ENCODE measurements at regions not wholly inside any gene's neighbourhood (a gene's known extent, or its start where the extent isn't known, plus 50 kb on each side); places are given as distances from the start of the nearest gene placed in this dataset.

DNA sequence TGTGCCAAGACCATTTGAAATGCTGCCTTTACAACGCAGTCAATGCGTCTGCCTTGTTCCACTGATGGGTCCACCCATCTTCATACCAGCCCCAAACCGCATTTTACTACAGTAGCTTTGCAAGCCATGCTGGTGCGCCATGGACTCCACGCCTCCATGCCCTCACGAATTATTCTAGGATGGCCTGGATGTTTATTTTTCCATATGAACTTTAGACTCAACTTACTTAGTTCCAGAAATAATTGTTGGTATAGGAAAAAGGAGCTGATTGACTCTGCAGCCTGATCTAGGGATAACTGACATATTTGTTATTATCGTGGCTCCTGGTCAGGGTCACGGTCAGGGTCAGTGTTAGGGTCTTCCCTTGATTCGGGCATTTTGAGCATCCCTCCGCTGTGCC, 70.0 kb upstream of the ZNF469 start:
- no peak for TF ChIP-seq ZFX (IDR thresholded peaks at IDR 0.05)
- TF ChIP-seq, protein P1, sequence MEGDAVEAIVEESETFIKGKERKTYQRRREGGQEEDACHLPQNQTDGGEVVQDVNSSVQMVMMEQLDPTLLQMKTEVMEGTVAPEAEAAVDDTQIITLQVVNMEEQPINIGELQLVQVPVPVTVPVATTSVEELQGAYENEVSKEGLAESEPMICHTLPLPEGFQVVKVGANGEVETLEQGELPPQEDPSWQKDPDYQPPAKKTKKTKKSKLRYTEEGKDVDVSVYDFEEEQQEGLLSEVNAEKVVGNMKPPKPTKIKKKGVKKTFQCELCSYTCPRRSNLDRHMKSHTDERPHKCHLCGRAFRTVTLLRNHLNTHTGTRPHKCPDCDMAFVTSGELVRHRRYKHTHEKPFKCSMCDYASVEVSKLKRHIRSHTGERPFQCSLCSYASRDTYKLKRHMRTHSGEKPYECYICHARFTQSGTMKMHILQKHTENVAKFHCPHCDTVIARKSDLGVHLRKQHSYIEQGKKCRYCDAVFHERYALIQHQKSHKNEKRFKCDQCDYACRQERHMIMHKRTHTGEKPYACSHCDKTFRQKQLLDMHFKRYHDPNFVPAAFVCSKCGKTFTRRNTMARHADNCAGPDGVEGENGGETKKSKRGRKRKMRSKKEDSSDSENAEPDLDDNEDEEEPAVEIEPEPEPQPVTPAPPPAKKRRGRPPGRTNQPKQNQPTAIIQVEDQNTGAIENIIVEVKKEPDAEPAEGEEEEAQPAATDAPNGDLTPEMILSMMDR (conservative IDR thresholded peaks at IDR 0.05): no peak
- no peak overlapping the region for H3K27ac ChIP-seq

DNA sequence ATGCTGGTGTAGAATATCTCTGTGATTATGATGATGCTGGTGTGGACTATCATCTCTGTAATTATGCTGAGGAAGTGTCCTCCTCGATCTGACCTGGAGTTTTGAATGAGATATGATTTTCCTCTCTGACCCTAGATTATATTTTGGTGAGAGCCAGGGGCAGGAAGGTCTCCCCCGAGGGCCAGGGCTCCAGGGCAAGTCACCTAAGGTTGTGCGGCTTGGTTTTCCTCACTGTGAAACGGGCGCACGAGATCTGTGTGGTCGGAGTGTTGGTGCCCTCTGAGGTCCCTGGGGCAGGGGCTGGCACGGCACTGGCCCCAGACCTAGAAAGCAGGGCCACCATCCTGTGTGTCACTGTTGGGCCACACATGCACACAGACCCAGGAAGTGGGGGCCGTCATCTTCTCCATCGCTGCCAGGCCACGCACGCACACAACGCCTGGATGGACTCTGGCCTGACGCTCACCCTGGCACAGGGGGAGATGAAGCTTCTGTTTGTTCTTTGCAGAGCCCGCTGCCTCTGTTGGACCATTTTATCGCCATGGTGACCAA, 67.7 kb upstream of the ZNF469 start:
- TF ChIP-seq ZFX (IDR thresholded peaks at IDR 0.05): no peak
- TF ChIP-seq, protein P1 (conservative IDR thresholded peaks at IDR 0.05): no peak
- H3K27ac ChIP-seq: no peak overlapping the region

DNA sequence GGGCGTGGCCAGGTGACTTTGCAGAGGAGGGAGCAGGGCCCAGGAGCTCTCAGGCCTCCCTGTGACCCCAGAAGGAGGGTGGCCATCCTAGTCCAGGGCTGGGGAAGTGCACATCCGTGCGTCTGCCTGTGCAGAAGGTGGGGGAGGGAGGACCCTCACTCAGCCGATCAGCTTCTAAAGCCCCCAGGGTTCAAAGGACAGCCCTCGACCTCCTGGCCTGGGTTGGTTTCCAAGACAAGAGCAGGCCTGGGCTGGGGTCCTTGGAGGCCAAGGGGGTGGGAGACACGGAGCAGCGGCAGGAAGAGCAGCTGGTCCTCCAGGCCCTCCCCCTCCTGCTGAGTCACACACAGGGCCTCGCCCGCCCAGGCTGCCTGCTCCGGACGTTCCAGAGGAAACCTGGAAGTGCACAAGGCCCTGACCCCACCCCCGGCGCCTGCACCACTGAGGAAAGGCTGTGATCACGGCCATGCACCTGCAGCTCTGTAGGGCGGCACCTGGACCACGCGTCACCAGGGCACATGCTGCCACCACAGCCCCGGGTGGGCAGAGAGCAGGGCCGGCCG, 67.1 kb upstream of the ZNF469 start:
- TF ChIP-seq, protein P1 (conservative IDR thresholded peaks at IDR 0.05): no peak
- TF ChIP-seq ZFX (IDR thresholded peaks at IDR 0.05): no peak
- H3K27ac ChIP-seq: no peak overlapping the region

DNA sequence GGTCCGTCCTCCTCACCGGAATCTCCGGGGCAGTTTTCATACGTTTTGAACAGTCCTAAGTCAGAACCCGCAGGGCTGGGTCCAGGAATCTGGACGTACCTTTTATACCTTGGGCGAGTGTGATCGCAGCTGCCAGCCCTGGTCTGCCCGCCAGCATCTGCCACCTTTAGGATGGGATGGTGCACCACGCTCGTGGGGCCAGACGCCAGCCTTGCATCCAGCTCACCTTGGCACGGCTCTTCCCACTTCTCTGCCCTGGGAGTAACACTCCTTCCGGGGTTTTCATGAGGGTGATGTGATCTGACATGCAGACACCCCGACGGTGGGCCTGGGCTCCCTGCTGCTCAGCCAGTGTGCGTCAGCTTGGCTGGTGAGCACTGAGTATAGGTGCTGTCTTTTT, 66.6 kb upstream of the ZNF469 start:
- no peak for TF ChIP-seq ZFX (IDR thresholded peaks at IDR 0.05)
- TF ChIP-seq, protein P1 (conservative IDR thresholded peaks at IDR 0.05): no peak
- H3K27ac ChIP-seq: no peak overlapping the region

DNA sequence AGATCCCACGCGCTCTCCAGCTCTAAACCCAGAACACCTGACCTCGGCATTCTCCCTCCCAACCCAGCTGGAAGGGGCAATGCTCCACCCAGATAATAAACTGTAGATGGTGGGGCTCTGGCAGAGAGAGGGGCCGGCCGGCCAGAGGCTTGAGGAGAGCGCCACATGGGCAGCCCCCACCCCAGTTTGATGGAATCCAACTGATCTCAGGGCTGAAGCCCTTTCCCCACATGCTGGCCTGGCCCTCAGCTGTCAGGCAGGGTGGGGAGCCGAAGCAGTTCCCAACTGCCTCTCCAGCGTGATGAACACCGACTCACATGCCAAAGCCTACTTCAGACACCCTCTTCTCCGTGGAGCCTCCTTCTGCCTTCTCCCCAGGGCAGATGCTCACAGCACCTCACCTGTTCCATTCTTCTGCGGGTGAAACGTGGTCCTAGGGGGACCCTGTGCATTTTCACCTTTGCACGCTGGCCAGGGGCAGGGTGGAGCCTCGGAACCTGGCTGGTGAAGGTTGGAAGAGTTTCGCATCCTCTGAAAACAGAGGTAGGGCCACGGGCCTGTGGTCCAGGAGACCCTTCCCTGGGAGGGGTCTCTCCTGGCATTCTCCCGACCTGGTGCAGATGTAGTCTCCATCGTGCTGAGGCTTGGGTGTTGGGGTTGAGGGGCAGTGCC, 65.7 kb upstream of the ZNF469 start:
- no peak for TF ChIP-seq ZFX (IDR thresholded peaks at IDR 0.05)
- TF ChIP-seq, protein P1 (conservative IDR thresholded peaks at IDR 0.05): no peak
- no peak overlapping the region for H3K27ac ChIP-seq

DNA sequence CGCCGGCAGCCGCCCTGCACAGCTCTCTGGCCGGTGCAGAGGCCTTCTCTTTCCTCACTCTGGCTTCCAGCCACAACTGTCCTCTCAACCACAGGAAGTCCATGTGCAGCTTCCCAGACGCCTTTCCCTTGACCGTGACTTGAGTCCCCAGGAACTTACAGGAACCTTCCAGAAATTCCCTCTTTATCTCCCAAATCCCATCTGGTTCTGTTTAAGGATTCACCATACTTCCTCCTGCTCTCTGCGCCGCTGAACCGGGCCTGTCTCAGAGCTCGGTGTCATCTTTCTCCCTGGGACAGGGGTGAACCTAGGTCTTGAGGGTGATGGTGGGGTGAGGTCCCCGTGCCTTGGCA, 65.2 kb upstream of the ZNF469 start:
- no peak overlapping the region for H3K27ac ChIP-seq
- TF ChIP-seq, protein P1 (conservative IDR thresholded peaks at IDR 0.05): no peak
- no peak for TF ChIP-seq ZFX (IDR thresholded peaks at IDR 0.05)

DNA sequence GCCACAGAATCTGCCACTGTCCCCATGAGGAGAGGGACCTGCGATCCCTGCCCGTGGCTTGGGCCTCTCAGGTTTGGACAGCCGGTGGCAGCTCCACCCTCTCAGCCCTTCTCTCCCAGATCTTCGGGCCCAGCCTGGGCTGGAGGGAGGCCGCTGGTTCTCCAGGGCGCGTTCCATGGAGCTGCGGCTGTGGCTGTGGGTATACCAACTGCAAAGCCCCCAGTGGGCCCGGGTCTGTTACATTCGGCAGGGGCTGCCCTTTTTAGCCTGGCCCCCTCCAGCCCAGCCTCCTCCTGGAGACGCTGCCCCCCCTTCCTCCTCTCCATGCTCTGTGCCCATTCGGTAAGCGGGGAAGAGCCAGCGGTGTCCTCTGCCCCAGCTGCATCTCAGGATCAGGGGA, 64.7 kb upstream of the ZNF469 start:
- TF ChIP-seq, protein P1 (conservative IDR thresholded peaks at IDR 0.05): no peak
- H3K27ac ChIP-seq: no peak overlapping the region
